Fibroblast of lung (primary cell): ENCODE measurements at regions not wholly inside any gene's neighbourhood (a gene's known extent, or its start where the extent isn't known, plus 50 kb on each side); places are given as distances from the start of the nearest gene placed in this dataset.

Experiments used
- DNase-seq, 2 donors: peaks; one replicate each; pipeline versions ENCODE4 v3.0.0 to v3.0.0-alpha.2; 2010; ENCODE audit warnings: low read depth in 2 of 2
- H2AFZ ChIP-seq: 2 replicates; pipeline ENCODE4 v1.5.1; 2012; ENCODE audit warnings: low read length, control low read depth, inconsistent platforms
- H3K27ac ChIP-seq: 2 replicates; pipeline ENCODE4 v1.5.1; 2011; ENCODE audit warnings: low read length, control low read depth; ENCODE audit not compliant: insufficient read depth
- H3K27me3 ChIP-seq: 2 replicates; pipeline ENCODE4 v1.5.1; 2011; ENCODE audit warnings: mild to moderate bottlenecking, low read length; ENCODE audit not compliant: control insufficient read depth, insufficient read depth
- H3K36me3 ChIP-seq: 2 replicates; pipeline ENCODE4 v1.5.1; 2011; ENCODE audit warnings: low read length; ENCODE audit not compliant: control insufficient read depth, insufficient read depth
- H3K4me1 ChIP-seq: 2 replicates; pipeline ENCODE4 v1.5.1; 2011; ENCODE audit warnings: low read length; ENCODE audit not compliant: control insufficient read depth, insufficient read depth; ENCODE audit errors: extremely low read depth
- H3K4me2 ChIP-seq: 2 replicates; pipeline ENCODE4 v1.5.1; 2011; ENCODE audit warnings: low read length, control low read depth; ENCODE audit not compliant: insufficient read depth; ENCODE audit errors: extremely low read depth
- H3K4me3 ChIP-seq, 4 experiments: fragments of 200-600 bp in 1 of 4; sonication (generic) in 1 of 4; replicated peaks in 1 of 4; 2 replicates each; pipeline ENCODE4 v1.5.1; 2011 to 2016; ENCODE audit warnings: low read length in 4 of 4, low read depth in 3 of 4, mild to moderate bottlenecking in 3 of 4, control low read depth in 2 of 4, inconsistent platforms in 1 of 4, mixed read lengths in 1 of 4; ENCODE audit not compliant: insufficient read depth in 1 of 4; ENCODE audit errors: control extremely low read depth in 1 of 4
- H3K79me2 ChIP-seq: 2 replicates; pipeline ENCODE4 v1.5.1; 2012; ENCODE audit warnings: mild to moderate bottlenecking, low read length, inconsistent platforms; ENCODE audit not compliant: control insufficient read depth, insufficient read depth
- H3K9ac ChIP-seq: 2 replicates; pipeline ENCODE4 v1.5.1; 2011; ENCODE audit warnings: mild to moderate bottlenecking, low read length, control low read depth; ENCODE audit not compliant: insufficient read depth
- H3K9me3 ChIP-seq: 2 replicates; pipeline ENCODE4 v1.5.1; 2012; ENCODE audit warnings: low read depth, low read length; ENCODE audit not compliant: control insufficient read depth, insufficient read depth
- H4K20me1 ChIP-seq: 2 replicates; pipeline ENCODE4 v1.5.1; 2011; ENCODE audit warnings: low read length; ENCODE audit not compliant: control insufficient read depth, insufficient read depth; ENCODE audit errors: extremely low read depth
- EZH2 ChIP-seq: IDR thresholded peaks from 2 replicates; pipeline ENCODE4 v1.5.1; 2012; ENCODE audit warnings: low read length, control low read depth, mild to moderate bottlenecking; ENCODE audit errors: missing control alignments
- TF ChIP-seq, protein P1 (sequence below), 2 donors: IDR thresholded peaks in 1 of 2; conservative IDR thresholded peaks in 1 of 2; 1 replicate in 1 of 2; 2 replicates in 1 of 2; pipeline ENCODE4 v1.5.1; 2011 to 2012; ENCODE audit warnings: low read length in 2 of 2, control low read depth in 1 of 2, inconsistent platforms in 1 of 2, low read depth in 1 of 2, mild to moderate bottlenecking in 1 of 2

DNA sequence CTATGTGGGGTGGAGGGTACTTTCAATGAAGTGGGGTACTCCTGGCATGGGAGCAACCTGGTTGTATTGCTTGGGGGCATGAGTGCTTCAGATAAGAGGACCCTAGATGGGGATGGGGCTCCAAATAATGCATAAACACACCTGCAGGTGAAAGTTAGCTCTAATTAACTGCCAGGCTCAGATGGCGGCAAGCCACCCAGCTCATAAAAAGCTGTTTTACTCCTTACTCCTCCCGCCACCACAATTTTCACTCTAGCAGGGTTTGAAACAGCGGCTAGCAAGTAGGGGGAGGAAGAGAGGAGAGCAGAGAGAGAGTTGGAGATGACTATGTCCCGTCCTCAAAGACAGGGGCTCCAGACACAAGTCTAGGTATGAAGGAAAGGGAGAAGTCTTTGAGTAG is 117.7 kb upstream of the WSCD1 start:
- Histone ChIP-seq H3K27ac (no peak overlapping the region), H3K4me1 (no peaks in the 10 kb centered on the region), H3K4me3 (no peak overlapping the region), H3K36me3 (no peaks in the 10 kb centered on the region), H3K9me3 (no peaks in the 10 kb centered on the region), H2AFZ (no peak overlapping the region), H3K9ac (no peak overlapping the region), H3K4me2 (no peak overlapping the region), H3K27me3 (no peaks in the 10 kb centered on the region), H4K20me1 (no peaks in the 10 kb centered on the region), H3K79me2 (no peaks in the 10 kb centered on the region)
- no peak for DNase-seq
- no peak for TF ChIP-seq EZH2
- TF ChIP-seq, protein P1, sequence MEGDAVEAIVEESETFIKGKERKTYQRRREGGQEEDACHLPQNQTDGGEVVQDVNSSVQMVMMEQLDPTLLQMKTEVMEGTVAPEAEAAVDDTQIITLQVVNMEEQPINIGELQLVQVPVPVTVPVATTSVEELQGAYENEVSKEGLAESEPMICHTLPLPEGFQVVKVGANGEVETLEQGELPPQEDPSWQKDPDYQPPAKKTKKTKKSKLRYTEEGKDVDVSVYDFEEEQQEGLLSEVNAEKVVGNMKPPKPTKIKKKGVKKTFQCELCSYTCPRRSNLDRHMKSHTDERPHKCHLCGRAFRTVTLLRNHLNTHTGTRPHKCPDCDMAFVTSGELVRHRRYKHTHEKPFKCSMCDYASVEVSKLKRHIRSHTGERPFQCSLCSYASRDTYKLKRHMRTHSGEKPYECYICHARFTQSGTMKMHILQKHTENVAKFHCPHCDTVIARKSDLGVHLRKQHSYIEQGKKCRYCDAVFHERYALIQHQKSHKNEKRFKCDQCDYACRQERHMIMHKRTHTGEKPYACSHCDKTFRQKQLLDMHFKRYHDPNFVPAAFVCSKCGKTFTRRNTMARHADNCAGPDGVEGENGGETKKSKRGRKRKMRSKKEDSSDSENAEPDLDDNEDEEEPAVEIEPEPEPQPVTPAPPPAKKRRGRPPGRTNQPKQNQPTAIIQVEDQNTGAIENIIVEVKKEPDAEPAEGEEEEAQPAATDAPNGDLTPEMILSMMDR (conservative IDR thresholded peaks at IDR 0.05 in 1 of 2, IDR thresholded peaks at IDR 0.05 in 1 of 2; ENCODE audit: low read depth in 1 of 2, low read length in 2 of 2) = no peak

DNA sequence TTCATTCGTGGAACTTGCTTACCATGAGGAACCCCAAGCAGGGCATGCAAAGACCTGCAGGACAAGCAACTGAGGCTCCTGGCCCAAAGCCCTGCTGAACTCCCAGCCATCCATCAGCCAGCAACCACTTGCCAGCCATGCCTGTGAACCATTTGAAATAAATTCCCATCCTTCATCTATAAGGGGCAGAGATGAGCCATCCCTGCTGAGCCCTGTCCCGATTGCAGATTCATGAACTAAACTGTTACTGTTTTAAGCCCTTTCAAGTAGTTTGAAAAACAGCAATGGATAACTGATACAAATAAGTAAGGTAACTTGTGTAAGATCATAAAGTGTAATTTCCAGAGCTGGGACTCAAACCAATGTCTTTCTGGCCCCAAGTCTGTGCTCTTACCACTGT is 114.4 kb upstream of the WSCD1 start:
- no peak overlapping the region for H3K27ac ChIP-seq
- no peaks in the 10 kb centered on the region for H3K79me2 ChIP-seq
- TF ChIP-seq, protein P1 (conservative IDR thresholded peaks at IDR 0.05 in 1 of 2, IDR thresholded peaks at IDR 0.05 in 1 of 2; ENCODE audit: low read depth in 1 of 2, low read length in 2 of 2) = no peak
- no peak for TF ChIP-seq EZH2
- no peak overlapping the region for H3K4me3 ChIP-seq
- H3K4me2 ChIP-seq = no peak overlapping the region
- no peak overlapping the region for H2AFZ ChIP-seq
- no peak for DNase-seq
- H4K20me1 ChIP-seq = no peaks in the 10 kb centered on the region
- H3K27me3 ChIP-seq = no peaks in the 10 kb centered on the region
- H3K4me1 ChIP-seq = no peaks in the 10 kb centered on the region
- no peak overlapping the region for H3K9ac ChIP-seq
- H3K36me3 ChIP-seq = no peaks in the 10 kb centered on the region
- no peaks in the 10 kb centered on the region for H3K9me3 ChIP-seq

DNA sequence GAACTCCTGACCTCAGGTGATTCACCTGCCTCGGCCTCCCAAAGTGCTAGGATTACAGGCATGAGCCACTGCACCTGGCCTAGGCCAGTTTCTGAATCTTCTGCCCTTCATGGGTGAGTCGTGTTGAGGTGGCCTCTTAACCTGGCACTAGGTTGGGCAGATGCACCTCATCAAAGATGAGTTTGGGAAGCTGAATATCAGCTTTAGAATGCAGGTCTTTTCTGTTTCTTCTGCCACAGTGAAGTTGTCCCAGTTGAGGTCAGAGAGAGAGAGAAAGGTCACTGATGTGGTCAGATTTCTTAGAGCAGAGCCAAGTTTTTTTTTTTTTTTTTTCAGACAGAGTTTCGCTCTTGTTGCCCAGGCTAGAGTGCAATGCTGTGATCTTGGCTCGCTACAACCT is 111.3 kb upstream of the WSCD1 start:
- H4K20me1 ChIP-seq = no peaks in the 10 kb centered on the region
- no peak for TF ChIP-seq EZH2
- TF ChIP-seq, protein P1 (conservative IDR thresholded peaks at IDR 0.05 in 1 of 2, IDR thresholded peaks at IDR 0.05 in 1 of 2; ENCODE audit: low read depth in 1 of 2, low read length in 2 of 2) = no peak
- no peak overlapping the region for H3K9ac ChIP-seq
- H3K4me2 ChIP-seq = no peak overlapping the region
- DNase-seq = no peak
- no peaks in the 10 kb centered on the region for H3K27me3 ChIP-seq
- H3K9me3 ChIP-seq = no peaks in the 10 kb centered on the region
- H3K4me1 ChIP-seq = no peaks in the 10 kb centered on the region
- no peak overlapping the region for H3K4me3 ChIP-seq
- no peak overlapping the region for H3K27ac ChIP-seq
- no peaks in the 10 kb centered on the region for H3K79me2 ChIP-seq
- no peak overlapping the region for H2AFZ ChIP-seq
- no peaks in the 10 kb centered on the region for H3K36me3 ChIP-seq
